Neural cell (in vitro differentiated cells): ENCODE measurements at regions not wholly inside any gene's neighbourhood (a gene's known extent, or its start where the extent isn't known, plus 50 kb on each side); places are given as distances from the start of the nearest gene placed in this dataset.

ENCODE experiments used
- H2AFZ ChIP-seq: fragments of 200-600, 300-800 bp; sonication (generic), shearing (Covaris generic); 2 replicates; pipeline ENCODE4 v1.6.0; 2014; ENCODE audit warnings: low read depth, mild to moderate bottlenecking, antibody characterized with exemption, low read length, moderate library complexity
- H3F3A ChIP-seq: fragments of 200-600 bp; shearing (Covaris generic); 2 replicates; pipeline ENCODE4 v1.6.1; 2016; ENCODE audit warnings: mild to moderate bottlenecking, moderate library complexity, mixed read lengths, antibody characterized with exemption, low read length; ENCODE audit not compliant: insufficient read depth, poor library complexity, severe bottlenecking
- H3K27ac ChIP-seq: fragments of 200-600, 300-800 bp; sonication (generic), shearing (Covaris generic); 2 replicates; pipeline ENCODE4 v1.5.1; 2014; ENCODE audit warnings: mild to moderate bottlenecking, low read length, moderate library complexity
- H3K27me3 ChIP-seq: fragments of 300-800, 200-600 bp; sonication (generic), shearing (Covaris generic); 2 replicates; pipeline ENCODE4 v1.6.0; 2014; ENCODE audit warnings: mild to moderate bottlenecking, low read depth, low read length, moderate library complexity; ENCODE audit not compliant: insufficient read depth
- H3K36me3 ChIP-seq: fragments of 300-800, 200-600 bp; sonication (generic), shearing (Covaris generic); 2 replicates; pipeline ENCODE4 v1.5.1; 2014; ENCODE audit warnings: mild to moderate bottlenecking, antibody characterized with exemption, low read length, moderate library complexity; ENCODE audit not compliant: insufficient read depth
- H3K4me2 ChIP-seq: fragments of 300-800, 200-600 bp; sonication (generic), shearing (Covaris generic); 2 replicates; pipeline ENCODE4 v1.6.0; 2014; ENCODE audit warnings: mild to moderate bottlenecking, low read length
- H3K4me3 ChIP-seq: fragments of 300-800, 200-600 bp; sonication (generic), shearing (Covaris generic); 2 replicates; pipeline ENCODE4 v1.5.1; 2014; ENCODE audit warnings: mild to moderate bottlenecking, low read length, moderate library complexity
- H3K79me2 ChIP-seq: fragments of 200-600 bp; shearing (Covaris generic); replicated peaks from 2 replicates; pipeline ENCODE4 v1.6.0; 2014; ENCODE audit warnings: mild to moderate bottlenecking, low read length, moderate library complexity; ENCODE audit not compliant: insufficient read depth
- H3K9ac ChIP-seq: fragments of 300-800, 200-600 bp; sonication (generic), shearing (Covaris generic); 2 replicates; pipeline ENCODE4 v1.6.1; 2016; ENCODE audit warnings: mild to moderate bottlenecking, low read length, mixed read lengths
- H3K9me2 ChIP-seq: fragments of 200-600 bp; shearing (Covaris generic); 2 replicates; pipeline ENCODE4 v1.6.1; 2016; ENCODE audit warnings: mild to moderate bottlenecking, low read length, mixed read lengths; ENCODE audit not compliant: insufficient read depth
- H3K9me3 ChIP-seq: fragments of 200-600, 300-800 bp; sonication (generic), shearing (Covaris generic); 2 replicates; pipeline ENCODE4 v1.6.1; 2016; ENCODE audit warnings: mild to moderate bottlenecking, mixed run types, low read length, moderate library complexity, mixed read lengths
- H4K20me1 ChIP-seq: fragments of 200-600 bp; shearing (Covaris generic); 2 replicates; pipeline ENCODE4 v1.6.1; 2016; ENCODE audit warnings: mild to moderate bottlenecking, mixed run types; ENCODE audit not compliant: insufficient read depth
- EP300 ChIP-seq: fragments of 450-650 bp; conservative IDR thresholded peaks from 2 replicates; pipeline ENCODE4 v1.6.1; 2014; ENCODE audit warnings: antibody characterized with exemption, mild to moderate bottlenecking, moderate library complexity; ENCODE audit not compliant: poor library complexity, severe bottlenecking
- EZH2 ChIP-seq: fragments of 200-600, 300-800 bp; shearing (Covaris generic), sonication (generic); IDR thresholded peaks from 2 replicates; pipeline ENCODE4 v1.6.1; 2014; ENCODE audit warnings: antibody characterized with exemption, low read length, borderline replicate concordance, mild to moderate bottlenecking; ENCODE audit not compliant: insufficient read depth, poor library complexity, severe bottlenecking
- MXI1 ChIP-seq: fragments of 450-650 bp; conservative IDR thresholded peaks from 2 replicates; pipeline ENCODE4 v1.6.1; 2014; ENCODE audit warnings: antibody characterized with exemption, mild to moderate bottlenecking; ENCODE audit not compliant: poor library complexity, severe bottlenecking
- POLR2AphosphoS5 ChIP-seq: IDR thresholded peaks from 2 replicates; pipeline ENCODE4 v1.6.1; 2012
- RAD21 ChIP-seq: fragments of 450-650 bp; conservative IDR thresholded peaks from 2 replicates; pipeline ENCODE4 v1.6.1; 2014; ENCODE audit warnings: antibody characterized with exemption, mild to moderate bottlenecking, moderate library complexity
- SMC3 ChIP-seq: fragments of 450-650 bp; conservative IDR thresholded peaks from 2 replicates; pipeline ENCODE4 v1.6.1; 2014; ENCODE audit warnings: antibody characterized with exemption, mild to moderate bottlenecking, moderate library complexity; ENCODE audit not compliant: poor library complexity
- TAF1 ChIP-seq: IDR thresholded peaks from 2 replicates; pipeline ENCODE4 v1.6.1; 2012; ENCODE audit warnings: low read depth
- TF ChIP-seq, protein P1 (sequence below): fragments of 450-650 bp; IDR thresholded peaks from 2 replicates; pipeline ENCODE4 v1.5.1; 2014; ENCODE audit warnings: antibody characterized with exemption, mild to moderate bottlenecking, moderate library complexity; ENCODE audit not compliant: poor library complexity, severe bottlenecking
- TF ChIP-seq, protein P2 (sequence below): IDR thresholded peaks from 2 replicates; pipeline ENCODE4 v1.6.1; 2012; ENCODE audit warnings: borderline replicate concordance

DNA sequence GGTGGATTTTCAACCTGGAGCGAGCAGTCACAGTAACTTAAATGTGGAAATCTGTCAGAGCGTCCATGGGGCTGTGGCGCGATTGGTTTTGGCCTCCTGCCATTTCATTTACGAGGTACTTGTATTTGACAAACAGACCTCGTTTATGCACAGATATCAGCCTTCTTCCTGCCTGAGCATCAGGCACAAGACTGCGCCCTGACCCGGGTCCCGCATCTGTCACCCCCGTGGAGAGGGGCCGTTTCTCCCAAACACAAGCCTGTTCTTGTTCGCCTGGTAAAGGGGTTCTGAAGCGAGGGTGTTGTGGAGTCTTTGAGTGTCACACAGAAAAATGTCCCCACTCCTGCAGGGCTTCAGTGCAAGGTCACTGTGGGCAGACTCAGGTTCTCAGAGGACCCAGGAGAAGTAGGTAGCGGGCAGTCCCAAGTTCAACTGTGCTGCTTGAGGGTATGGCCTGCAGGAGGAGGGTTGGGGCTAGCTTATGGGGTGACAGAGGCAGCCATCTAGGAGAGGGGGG is 202.3 kb downstream of the URI1 start:
- H3K36me3 ChIP-seq: no peaks in the 10 kb centered on the region
- no peak overlapping the region for H3K4me3 ChIP-seq
- H2AFZ ChIP-seq: no peak overlapping the region
- no peak overlapping the region for H3K27ac ChIP-seq
- H3K9me3 ChIP-seq: no peaks in the 10 kb centered on the region
- H3F3A ChIP-seq: no peaks in the 10 kb centered on the region
- no peaks in the 10 kb centered on the region for H4K20me1 ChIP-seq
- no peaks in the 10 kb centered on the region for H3K9me2 ChIP-seq
- no peaks in the 10 kb centered on the region for H3K27me3 ChIP-seq
- TF ChIP-seq POLR2AphosphoS5 (no peak), SMC3 (no peak), EZH2 (no peak), MXI1 (no peak), RAD21 (no peak), TAF1 (no peak), EP300 (no peak)
- TF ChIP-seq, protein P1, sequence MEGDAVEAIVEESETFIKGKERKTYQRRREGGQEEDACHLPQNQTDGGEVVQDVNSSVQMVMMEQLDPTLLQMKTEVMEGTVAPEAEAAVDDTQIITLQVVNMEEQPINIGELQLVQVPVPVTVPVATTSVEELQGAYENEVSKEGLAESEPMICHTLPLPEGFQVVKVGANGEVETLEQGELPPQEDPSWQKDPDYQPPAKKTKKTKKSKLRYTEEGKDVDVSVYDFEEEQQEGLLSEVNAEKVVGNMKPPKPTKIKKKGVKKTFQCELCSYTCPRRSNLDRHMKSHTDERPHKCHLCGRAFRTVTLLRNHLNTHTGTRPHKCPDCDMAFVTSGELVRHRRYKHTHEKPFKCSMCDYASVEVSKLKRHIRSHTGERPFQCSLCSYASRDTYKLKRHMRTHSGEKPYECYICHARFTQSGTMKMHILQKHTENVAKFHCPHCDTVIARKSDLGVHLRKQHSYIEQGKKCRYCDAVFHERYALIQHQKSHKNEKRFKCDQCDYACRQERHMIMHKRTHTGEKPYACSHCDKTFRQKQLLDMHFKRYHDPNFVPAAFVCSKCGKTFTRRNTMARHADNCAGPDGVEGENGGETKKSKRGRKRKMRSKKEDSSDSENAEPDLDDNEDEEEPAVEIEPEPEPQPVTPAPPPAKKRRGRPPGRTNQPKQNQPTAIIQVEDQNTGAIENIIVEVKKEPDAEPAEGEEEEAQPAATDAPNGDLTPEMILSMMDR: no peak
- TF ChIP-seq, protein P2, sequence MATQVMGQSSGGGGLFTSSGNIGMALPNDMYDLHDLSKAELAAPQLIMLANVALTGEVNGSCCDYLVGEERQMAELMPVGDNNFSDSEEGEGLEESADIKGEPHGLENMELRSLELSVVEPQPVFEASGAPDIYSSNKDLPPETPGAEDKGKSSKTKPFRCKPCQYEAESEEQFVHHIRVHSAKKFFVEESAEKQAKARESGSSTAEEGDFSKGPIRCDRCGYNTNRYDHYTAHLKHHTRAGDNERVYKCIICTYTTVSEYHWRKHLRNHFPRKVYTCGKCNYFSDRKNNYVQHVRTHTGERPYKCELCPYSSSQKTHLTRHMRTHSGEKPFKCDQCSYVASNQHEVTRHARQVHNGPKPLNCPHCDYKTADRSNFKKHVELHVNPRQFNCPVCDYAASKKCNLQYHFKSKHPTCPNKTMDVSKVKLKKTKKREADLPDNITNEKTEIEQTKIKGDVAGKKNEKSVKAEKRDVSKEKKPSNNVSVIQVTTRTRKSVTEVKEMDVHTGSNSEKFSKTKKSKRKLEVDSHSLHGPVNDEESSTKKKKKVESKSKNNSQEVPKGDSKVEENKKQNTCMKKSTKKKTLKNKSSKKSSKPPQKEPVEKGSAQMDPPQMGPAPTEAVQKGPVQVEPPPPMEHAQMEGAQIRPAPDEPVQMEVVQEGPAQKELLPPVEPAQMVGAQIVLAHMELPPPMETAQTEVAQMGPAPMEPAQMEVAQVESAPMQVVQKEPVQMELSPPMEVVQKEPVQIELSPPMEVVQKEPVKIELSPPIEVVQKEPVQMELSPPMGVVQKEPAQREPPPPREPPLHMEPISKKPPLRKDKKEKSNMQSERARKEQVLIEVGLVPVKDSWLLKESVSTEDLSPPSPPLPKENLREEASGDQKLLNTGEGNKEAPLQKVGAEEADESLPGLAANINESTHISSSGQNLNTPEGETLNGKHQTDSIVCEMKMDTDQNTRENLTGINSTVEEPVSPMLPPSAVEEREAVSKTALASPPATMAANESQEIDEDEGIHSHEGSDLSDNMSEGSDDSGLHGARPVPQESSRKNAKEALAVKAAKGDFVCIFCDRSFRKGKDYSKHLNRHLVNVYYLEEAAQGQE: no peak
- H3K4me2 ChIP-seq: no peak overlapping the region
- H3K9ac ChIP-seq: no peak overlapping the region
- no peaks in the 10 kb centered on the region for H3K79me2 ChIP-seq

DNA sequence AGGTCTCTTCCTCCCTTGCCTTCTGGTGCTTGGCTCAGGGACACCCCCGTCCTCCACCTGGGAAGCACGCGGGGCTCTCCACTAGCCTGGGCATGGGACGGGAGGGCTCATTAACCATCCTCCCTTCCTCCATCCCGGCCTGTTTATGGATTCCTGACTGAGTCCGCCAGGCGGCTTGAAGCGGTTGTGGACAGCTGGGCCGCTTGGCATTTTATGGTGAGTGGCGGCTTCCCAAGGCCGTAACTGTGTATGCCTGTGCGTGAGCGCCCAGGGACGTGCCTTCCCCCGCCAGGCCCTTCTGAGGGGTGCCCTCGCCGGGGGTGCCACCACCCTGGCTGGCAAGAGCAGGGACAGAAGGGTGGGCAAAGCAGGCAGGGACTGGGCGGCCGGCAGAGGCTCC is 202.8 kb downstream of the URI1 start:
- Histone ChIP-seq H3K4me2 (no peak overlapping the region), H2AFZ (no peak overlapping the region), H3K79me2 (no peaks in the 10 kb centered on the region), H3F3A (no peaks in the 10 kb centered on the region), H3K27me3 (no peaks in the 10 kb centered on the region), H3K9me3 (no peaks in the 10 kb centered on the region), H3K9ac (no peak overlapping the region), H3K9me2 (no peaks in the 10 kb centered on the region), H3K36me3 (no peaks in the 10 kb centered on the region), H4K20me1 (no peaks in the 10 kb centered on the region), H3K4me3 (no peak overlapping the region), H3K27ac (no peak overlapping the region)
- TF ChIP-seq, protein P2: no peak
- TF ChIP-seq RAD21 (no peak), POLR2AphosphoS5 (no peak), EZH2 (no peak), EP300 (no peak), MXI1 (no peak), SMC3 (no peak), TAF1 (no peak)
- TF ChIP-seq, protein P1: no peak
